BJ (cell line): ENCODE measurements at regions not wholly inside any gene's neighbourhood (a gene's known extent, or its start where the extent isn't known, plus 50 kb on each side); places are given as distances from the start of the nearest gene placed in this dataset.

ENCODE experiments used
- CTCF ChIA-PET: fragments of 350-600 bp; formaldehyde crosslinking; extraction: SDS; loops from one replicate; lab custom pipeline; 2021; ENCODE audit warnings: antibody characterized with exemption, inconsistent platforms; lab: Yijun Ruan, JAX
- POLR2A ChIA-PET: fragments of 300-600 bp; sonication (Branson Sonifier 250); formaldehyde crosslinking; extraction: SDS; loops from one replicate; lab custom pipeline; 2021; ENCODE audit warnings: antibody characterized with exemption; lab: Charles Lee
- DNase-seq: peaks from one replicate; pipeline ENCODE4 v3.0.0-alpha.2; 2011; ENCODE audit warnings: low read depth
- H3K27me3 ChIP-seq: 2 replicates; pipeline ENCODE4 v1.6.0; 2011; ENCODE audit warnings: low read length; ENCODE audit not compliant: control insufficient read depth, insufficient read depth
- H3K36me3 ChIP-seq: 2 replicates; pipeline ENCODE4 v1.5.1; 2011; ENCODE audit warnings: low read length; ENCODE audit not compliant: control insufficient read depth, insufficient read depth
- H3K4me3 ChIP-seq: 2 replicates; pipeline ENCODE4 v1.5.1; 2011; ENCODE audit warnings: low read depth, mild to moderate bottlenecking, control low read depth, low read length
- TF ChIP-seq, protein P1 (sequence below): IDR thresholded peaks from 2 replicates; pipeline ENCODE4 v1.5.1; 2011; ENCODE audit warnings: low read depth, mild to moderate bottlenecking, control low read depth, inconsistent platforms, low read length, moderate library complexity; ENCODE audit not compliant: insufficient read depth

DNA sequence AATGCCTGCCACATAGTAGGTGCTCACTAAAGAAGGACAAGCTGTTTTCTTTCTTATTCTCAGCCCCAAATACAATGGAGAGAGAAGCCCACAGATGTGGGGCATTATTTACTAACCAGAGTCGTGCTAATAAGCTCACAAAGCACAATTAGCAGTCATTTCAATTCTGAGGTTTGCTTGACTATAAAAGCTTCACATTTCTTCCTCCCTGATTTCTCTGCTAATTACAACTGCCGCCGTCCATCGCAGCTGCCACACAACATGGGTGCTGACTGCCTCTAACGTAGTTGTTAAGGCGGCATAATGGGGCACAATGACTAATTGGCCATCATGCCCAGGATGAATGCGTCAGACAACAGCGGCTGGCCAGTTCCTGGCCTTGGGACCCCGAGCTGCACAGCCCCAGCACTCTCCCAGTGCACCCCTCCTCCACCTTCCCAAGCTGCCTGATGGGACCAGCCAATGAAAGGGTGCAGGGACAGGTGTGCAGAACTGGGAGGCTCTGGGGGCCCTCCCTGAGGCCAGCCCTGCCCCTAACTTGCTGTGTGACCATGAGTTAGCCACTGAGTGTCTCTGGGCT is 109.2 kb downstream of the CCT6B start:
- Histone ChIP-seq H3K27me3 (no peaks in the 10 kb centered on the region), H3K4me3 (no peak overlapping the region), H3K36me3 (no peaks in the 10 kb centered on the region)
- TF ChIP-seq, protein P1, sequence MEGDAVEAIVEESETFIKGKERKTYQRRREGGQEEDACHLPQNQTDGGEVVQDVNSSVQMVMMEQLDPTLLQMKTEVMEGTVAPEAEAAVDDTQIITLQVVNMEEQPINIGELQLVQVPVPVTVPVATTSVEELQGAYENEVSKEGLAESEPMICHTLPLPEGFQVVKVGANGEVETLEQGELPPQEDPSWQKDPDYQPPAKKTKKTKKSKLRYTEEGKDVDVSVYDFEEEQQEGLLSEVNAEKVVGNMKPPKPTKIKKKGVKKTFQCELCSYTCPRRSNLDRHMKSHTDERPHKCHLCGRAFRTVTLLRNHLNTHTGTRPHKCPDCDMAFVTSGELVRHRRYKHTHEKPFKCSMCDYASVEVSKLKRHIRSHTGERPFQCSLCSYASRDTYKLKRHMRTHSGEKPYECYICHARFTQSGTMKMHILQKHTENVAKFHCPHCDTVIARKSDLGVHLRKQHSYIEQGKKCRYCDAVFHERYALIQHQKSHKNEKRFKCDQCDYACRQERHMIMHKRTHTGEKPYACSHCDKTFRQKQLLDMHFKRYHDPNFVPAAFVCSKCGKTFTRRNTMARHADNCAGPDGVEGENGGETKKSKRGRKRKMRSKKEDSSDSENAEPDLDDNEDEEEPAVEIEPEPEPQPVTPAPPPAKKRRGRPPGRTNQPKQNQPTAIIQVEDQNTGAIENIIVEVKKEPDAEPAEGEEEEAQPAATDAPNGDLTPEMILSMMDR: no peak
- ChIA-PET CTCF (interaction anchor here (0.5 to 0.6 kb wide), 2 partner anchors 128 to 673 kb away, joined by 3 read pairs; no protein-coding TSS in a partner anchor), POLR2A (no interaction called here)
- DNase-seq: no peak

DNA sequence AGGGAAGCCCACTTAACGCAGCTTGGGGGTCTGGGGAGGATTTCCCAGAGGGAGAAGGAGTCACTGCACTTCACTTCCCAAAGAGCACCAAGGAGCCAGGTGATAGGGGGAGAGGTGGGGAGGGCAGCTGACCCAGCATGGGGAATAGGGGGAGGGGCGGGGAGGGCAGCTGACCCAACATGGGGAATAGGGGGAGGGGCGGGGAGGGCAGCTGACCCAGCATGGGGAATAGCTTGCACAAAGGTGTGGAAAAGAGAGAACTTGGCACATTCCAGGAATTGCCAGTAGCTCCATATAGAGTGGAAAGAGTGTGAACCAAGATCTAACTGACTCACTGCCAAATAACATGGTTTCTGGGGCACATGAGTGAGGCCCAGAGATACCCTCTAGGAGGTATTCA is 110.3 kb downstream of the CCT6B start:
- ChIA-PET CTCF (no interaction called here), POLR2A (no interaction called here)

DNA sequence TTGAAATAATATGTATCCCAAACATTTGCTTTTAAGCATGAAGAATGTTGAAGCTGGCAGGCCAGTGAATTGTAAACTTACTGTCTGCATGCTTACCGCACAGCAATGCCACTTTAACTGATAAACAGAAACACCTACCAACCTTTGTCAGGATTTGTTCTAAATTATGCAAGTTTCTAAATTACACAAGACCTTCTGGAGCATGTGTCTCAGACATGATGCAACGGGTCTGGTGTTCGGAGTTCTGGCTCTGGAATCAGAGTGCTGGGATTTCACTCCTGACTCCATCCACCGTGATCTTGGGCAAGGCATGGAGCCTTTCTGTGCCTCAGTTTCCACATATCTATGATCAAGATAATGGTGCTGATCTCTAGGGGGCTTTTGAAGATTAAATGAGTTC is 111.2 kb downstream of the CCT6B start:
- TF ChIP-seq, protein P1: no peak
- no peak for DNase-seq
- H3K36me3 ChIP-seq: no peaks in the 10 kb centered on the region
- POLR2A ChIA-PET: no interaction called here
- no peak overlapping the region for H3K4me3 ChIP-seq
- H3K27me3 ChIP-seq: no peaks in the 10 kb centered on the region
- CTCF ChIA-PET: no interaction called here

More for the DNA sequence above, 110.3 kb downstream of the CCT6B start:
- no peak for DNase-seq
- no peak overlapping the region for H3K4me3 ChIP-seq
- TF ChIP-seq, protein P1: no peak
- no peaks in the 10 kb centered on the region for H3K36me3 ChIP-seq
- H3K27me3 ChIP-seq: no peaks in the 10 kb centered on the region

DNA sequence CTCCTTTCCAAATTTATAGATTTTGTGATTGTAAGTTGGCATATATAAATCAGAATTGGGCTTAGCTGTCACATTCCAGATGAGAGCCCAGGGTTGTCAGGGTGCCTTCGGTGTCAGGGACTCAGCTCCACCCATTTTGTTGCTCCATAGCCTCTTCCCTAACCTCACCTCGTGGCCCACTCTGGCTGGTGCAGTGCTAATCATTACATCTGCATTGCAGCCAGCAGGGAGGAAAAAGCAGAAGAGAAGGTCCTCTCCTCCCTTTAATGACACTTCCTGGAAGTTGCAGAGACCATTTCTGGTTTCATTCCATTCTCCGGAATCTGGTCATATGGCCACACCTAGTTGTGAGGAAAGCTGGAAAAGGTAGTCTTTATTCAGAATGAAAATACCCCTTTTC is 113.3 kb downstream of the CCT6B start:
- no peak for DNase-seq
- no peak overlapping the region for H3K4me3 ChIP-seq
- no peaks in the 10 kb centered on the region for H3K36me3 ChIP-seq
- CTCF ChIA-PET: no interaction called here
- POLR2A ChIA-PET: no interaction called here
- TF ChIP-seq, protein P1: no peak
- H3K27me3 ChIP-seq: no peaks in the 10 kb centered on the region

DNA sequence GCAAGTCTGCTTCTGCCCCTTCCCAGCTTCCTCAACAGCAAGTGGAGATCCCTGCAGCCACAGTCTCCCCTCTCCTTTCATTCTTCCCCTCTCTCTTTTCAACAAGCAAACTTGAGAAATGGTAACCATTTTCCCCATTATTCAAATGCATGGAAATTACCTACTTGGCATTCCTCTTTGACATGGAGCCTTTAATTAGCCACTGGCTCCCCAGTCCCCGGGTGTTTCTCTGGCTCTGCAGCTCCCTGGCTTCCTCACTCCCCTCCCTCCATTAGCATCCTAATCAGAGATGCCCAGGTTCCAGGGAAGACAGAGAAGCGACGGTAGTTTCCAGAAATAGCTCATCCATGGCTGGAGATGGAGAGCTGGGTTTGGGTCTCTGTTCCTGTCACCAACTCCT is 116.0 kb downstream of the CCT6B start:
- TF ChIP-seq, protein P1: no peak
- no peak for DNase-seq
- H3K36me3 ChIP-seq: no peaks in the 10 kb centered on the region
- H3K27me3 ChIP-seq: no peaks in the 10 kb centered on the region
- ChIA-PET CTCF (no interaction called here), POLR2A (no interaction called here)
- no peak overlapping the region for H3K4me3 ChIP-seq
